K562 (cell line): ENCODE measurements at regions not wholly inside any gene's neighbourhood (a gene's known extent, or its start where the extent isn't known, plus 50 kb on each side); places are given as distances from the start of the nearest gene placed in this dataset.

Experiments used
- ATAC-seq: fragments of 200-7000 bp; cut with Tn5 transposase; 3 replicates; pipeline ENCODE4 v1.9.1; 2020; ENCODE audit warnings: moderate library complexity
- BruUV-seq: library from RNA; stranded (reverse); fragments of 400-500 nt; replicated peaks from 2 replicates; lab custom pipeline; 2021; lab: Mats Ljungman, UMichigan
- CTCF ChIA-PET: fragments of 300-600 bp; formaldehyde crosslinking; extraction: SDS; loops from one replicate; lab custom pipeline; 2021; ENCODE audit warnings: low intra/inter-chr PET ratio; lab: Yijun Ruan, JAX
- POLR2A ChIA-PET: fragments of 300-600, 350-650 bp; sonication (Branson Sonifier 250); formaldehyde crosslinking; extraction: SDS; loops from one replicate; lab custom pipeline; 2021; ENCODE audit warnings: antibody characterized with exemption, inconsistent platforms; lab: Yijun Ruan, JAX
- DNase-seq, 4 experiments: peaks; one replicate each; pipeline versions ENCODE4 v3.0.0 to v3.0.0-alpha.2; 2011 to 2018; ENCODE audit warnings: low spot score in 3 of 4, mixed read lengths in 3 of 4; ENCODE audit errors: extremely low read depth in 1 of 4
- FAIRE-seq: peaks from 2 replicates; lab custom pipeline; 2011; peaks lifted over from hg19 to GRCh38; lab: Jason Lieb, UNC
- H2AFZ ChIP-seq: 2 replicates; pipeline ENCODE4 v1.6.0; 2011; ENCODE audit warnings: low read depth, low read length, control low read depth, inconsistent platforms
- H3K27ac ChIP-seq: fragments of 200-600 bp; 3 replicates; pipeline ENCODE4 v1.8.0; 2011; ENCODE audit warnings: low read depth, mild to moderate bottlenecking, control low read depth, inconsistent platforms, low read length, moderate library complexity, mixed read lengths; ENCODE audit errors: extremely low read depth
- H3K27me3 ChIP-seq, 2 experiments: fragments of 300-600 bp in 1 of 2; 2 replicates in 1 of 2; 3 replicates in 1 of 2; pipeline versions ENCODE4 v1.6.0 to v1.8.0; 2011; ENCODE audit warnings: inconsistent platforms in 2 of 2, low read length in 2 of 2, mild to moderate bottlenecking in 1 of 2, mixed read lengths in 1 of 2, moderate library complexity in 1 of 2; ENCODE audit not compliant: control insufficient read depth in 2 of 2, insufficient read depth in 2 of 2
- H3K36me3 ChIP-seq: fragments of 300-600 bp; 3 replicates; pipeline ENCODE4 v1.8.0; 2011; ENCODE audit warnings: mild to moderate bottlenecking, low read length, inconsistent platforms; ENCODE audit not compliant: control insufficient read depth, insufficient read depth
- H3K4me1 ChIP-seq, 2 experiments: fragments of 200-600 bp in 1 of 2; replicated peaks in 1 of 2; 2 replicates in 1 of 2; 3 replicates in 1 of 2; pipeline versions ENCODE4 v1.5.1 to v1.8.0; 2011; ENCODE audit warnings: inconsistent platforms in 2 of 2, low read length in 2 of 2, mild to moderate bottlenecking in 1 of 2, mixed read lengths in 1 of 2, moderate library complexity in 1 of 2; ENCODE audit not compliant: control insufficient read depth in 2 of 2, insufficient read depth in 2 of 2
- H3K4me2 ChIP-seq: 2 replicates; pipeline ENCODE4 v1.6.1; 2011; ENCODE audit warnings: low read length, control low read depth, inconsistent platforms, mixed read lengths; ENCODE audit not compliant: insufficient read depth
- H3K4me3 ChIP-seq: fragments of 200-600 bp; sonication (generic), shearing (Covaris generic); 2 replicates; pipeline ENCODE4 v1.5.1; 2016; ENCODE audit warnings: control low read depth, inconsistent platforms
- H3K79me2 ChIP-seq: fragments of 200-600 bp; 3 replicates; pipeline ENCODE4 v1.8.0; 2011; ENCODE audit warnings: low read length, inconsistent platforms; ENCODE audit not compliant: control insufficient read depth, insufficient read depth
- H3K9ac ChIP-seq, 2 experiments: 2 replicates each; pipeline versions ENCODE4 v1.6.0 to v1.6.1; 2011; ENCODE audit warnings: low read depth in 2 of 2, low read length in 2 of 2, control low read depth in 1 of 2, inconsistent platforms in 1 of 2, mild to moderate bottlenecking in 1 of 2, mixed read lengths in 1 of 2; ENCODE audit not compliant: insufficient read depth in 1 of 2
- H3K9me1 ChIP-seq: one replicate; pipeline ENCODE4 v1.6.0; 2011; ENCODE audit warnings: inconsistent platforms, mild to moderate bottlenecking, low read length, moderate library complexity; ENCODE audit not compliant: control insufficient read depth, insufficient read depth
- H3K9me3 ChIP-seq: replicated peaks from 2 replicates; pipeline ENCODE4 v1.5.1; 2011; ENCODE audit warnings: low read depth, low read length, inconsistent platforms; ENCODE audit not compliant: control insufficient read depth, insufficient read depth
- H4K20me1 ChIP-seq: replicated peaks from 2 replicates; pipeline ENCODE4 v1.6.1; 2011; ENCODE audit warnings: low read length, inconsistent platforms, mixed read lengths; ENCODE audit not compliant: control insufficient read depth, insufficient read depth
- AFF1 ChIP-seq, 2 experiments: fragments of 450-650 bp; IDR thresholded peaks; 2 replicates each; pipeline ENCODE4 v1.6.1; 2018; ENCODE audit warnings: mild to moderate bottlenecking in 2 of 2, low read depth in 1 of 2; ENCODE audit not compliant: partially characterized antibody in 2 of 2
- ARID1B ChIP-seq: fragments of 450-650 bp; IDR thresholded peaks from 2 replicates; pipeline ENCODE4 v1.6.1; 2016; ENCODE audit warnings: antibody characterized with exemption, mild to moderate bottlenecking, inconsistent platforms
- CBFB ChIP-seq: sonication (generic); formaldehyde crosslinking; IDR thresholded peaks from 2 replicates; pipeline ENCODE4 v1.4.0; 2020; ENCODE audit warnings: mild to moderate bottlenecking, missing genetic modification reagents
- FOXM1 ChIP-seq, 2 experiments: fragments of 450-650 bp in 1 of 2; sonication (generic) in 1 of 2; formaldehyde crosslinking in 1 of 2; IDR thresholded peaks; 2 replicates each; pipeline versions ENCODE4 v1.6.1 to v1.9.0; 2017 to 2022; ENCODE audit warnings: low read depth in 2 of 2, mild to moderate bottlenecking in 2 of 2, missing genetic modification reagents in 1 of 2, moderate library complexity in 1 of 2
- HDAC6 ChIP-seq: IDR thresholded peaks from 2 replicates; pipeline ENCODE4 v1.6.1; 2012; ENCODE audit warnings: low read depth, mild to moderate bottlenecking, control low read depth, inconsistent platforms, low read length, moderate library complexity
- KLF16 ChIP-seq: IDR thresholded peaks from 2 replicates; pipeline ENCODE4 v1.6.1; 2016; ENCODE audit warnings: antibody characterized with exemption
- MCM3 ChIP-seq: fragments of 450-650 bp; IDR thresholded peaks from 2 replicates; pipeline ENCODE4 v1.6.1; 2016
- RNF2 ChIP-seq: sonication (generic); IDR thresholded peaks from 2 replicates; pipeline ENCODE4 v1.6.1; 2016
- SREBF2 ChIP-seq: sonication (generic); formaldehyde crosslinking; IDR thresholded peaks from 2 replicates; pipeline ENCODE4 v1.4.0; 2020; ENCODE audit warnings: mild to moderate bottlenecking, missing genetic modification reagents
- TBP ChIP-seq: optimal IDR thresholded peaks from 2 replicates; pipeline ENCODE3; 2011; ENCODE audit warnings: low read depth, low read length, improper control_type of control experiment
- ZFP36 ChIP-seq: fragments of 150-350 bp; IDR thresholded peaks from 2 replicates; pipeline ENCODE4 v1.6.1; 2018; ENCODE audit warnings: low read length, low read depth; ENCODE audit not compliant: partially characterized antibody
- ZNF347 ChIP-seq: fragments of 450-650 bp; formaldehyde crosslinking; IDR thresholded peaks from 2 replicates; pipeline ENCODE4 v1.4.0; 2020; ENCODE audit warnings: low read depth, mild to moderate bottlenecking, moderate library complexity
- WGBS: fragments of 100-300 bp; shearing (Covaris generic); methylation state at CpG from one replicate; pipeline ENCODE4 v1.1.6; 2016; ENCODE audit warnings: low coverage, mixed read lengths; ENCODE audit not compliant: insufficient coverage; ENCODE audit errors: missing lambda C conversion rate; 5-methylcytosine and 5-hydroxymethylcytosine counted together
- in situ Hi-C: fragments of 300-500 bp; cut with MboI; formaldehyde crosslinking; loops from 4 replicates; pipeline ENCODE4 v1.15.0; 2018; ENCODE audit warnings: inconsistent platforms, mixed read lengths
- intact Hi-C: fragments of 100-400 bp; cut with micrococcal nuclease; formaldehyde crosslinking; loops from 2 replicates; pipeline ENCODE4 v1.14.2; 2022
- TF ChIP-seq, protein P1 (sequence below): IDR thresholded peaks from 2 replicates; pipeline ENCODE4 v1.6.1; 2011; ENCODE audit warnings: borderline replicate concordance, low read depth, mild to moderate bottlenecking, moderate library complexity, low read length; ENCODE audit not compliant: insufficient read depth, poor library complexity, severe bottlenecking
- TF ChIP-seq, protein P2 (sequence below), 2 experiments: fragments of 450-650 bp in 1 of 2; sonication (generic) in 1 of 2; formaldehyde crosslinking in 1 of 2; IDR thresholded peaks in 1 of 2; conservative IDR thresholded peaks in 1 of 2; 2 replicates each; pipeline versions ENCODE4 v1.6.1 to v1.8.1; 2016 to 2023; ENCODE audit warnings: mild to moderate bottlenecking in 2 of 2, moderate library complexity in 2 of 2, inconsistent platforms in 1 of 2, missing genetic modification reagents in 1 of 2
- TF ChIP-seq, protein P3 (sequence below): fragments of 250-450 bp; sonication (Bioruptor Pico); IDR thresholded peaks from 2 replicates; pipeline ENCODE4 v1.8.0; 2021; ENCODE audit warnings: mild to moderate bottlenecking, moderate library complexity

- H3K9me1 ChIP-seq: no peaks in the 10 kb centered on the region
- 69% methylated on average over 2 of the region's 2 CpGs for WGBS
- FAIRE-seq (no peak), DNase-seq (no peak), ATAC-seq (no peak)
- H3K9ac ChIP-seq: no peak overlapping the region
- intact Hi-C loops (no loop called here), in situ Hi-C loops (no loop called here)
- no TSS peak for BruUV-seq
- no peaks in the 10 kb centered on the region for H3K36me3 ChIP-seq
- no peaks in the 10 kb centered on the region for H3K27me3 ChIP-seq
- no peak overlapping the region for H3K4me2 ChIP-seq
- no peak overlapping the region for H2AFZ ChIP-seq
- H3K27ac ChIP-seq: no peak overlapping the region
- no peaks in the 10 kb centered on the region for H3K79me2 ChIP-seq
- H3K9me3 ChIP-seq: no peaks in the 10 kb centered on the region
- no peaks in the 10 kb centered on the region for H4K20me1 ChIP-seq
- no peak overlapping the region for H3K4me3 ChIP-seq
- H3K4me1 ChIP-seq: peaks cover 0 to 13% of the 10 kb centered on the region in 2 experiments; a peak in 3 of 5 replicates
- POLR2A ChIA-PET: interaction anchor here (0.7 kb wide), 1 partner anchor 35 kb away, joined by 3 read pairs; no protein-coding TSS in a partner anchor
- CTCF ChIA-PET: no interaction called here
- TF ChIP-seq CBFB (CRISPR knock-in tag): no peak
- TF ChIP-seq ZNF347 (CRISPR knock-in tag): no peak
- TF ChIP-seq ZFP36: no peak
- TF ChIP-seq, protein P1, sequence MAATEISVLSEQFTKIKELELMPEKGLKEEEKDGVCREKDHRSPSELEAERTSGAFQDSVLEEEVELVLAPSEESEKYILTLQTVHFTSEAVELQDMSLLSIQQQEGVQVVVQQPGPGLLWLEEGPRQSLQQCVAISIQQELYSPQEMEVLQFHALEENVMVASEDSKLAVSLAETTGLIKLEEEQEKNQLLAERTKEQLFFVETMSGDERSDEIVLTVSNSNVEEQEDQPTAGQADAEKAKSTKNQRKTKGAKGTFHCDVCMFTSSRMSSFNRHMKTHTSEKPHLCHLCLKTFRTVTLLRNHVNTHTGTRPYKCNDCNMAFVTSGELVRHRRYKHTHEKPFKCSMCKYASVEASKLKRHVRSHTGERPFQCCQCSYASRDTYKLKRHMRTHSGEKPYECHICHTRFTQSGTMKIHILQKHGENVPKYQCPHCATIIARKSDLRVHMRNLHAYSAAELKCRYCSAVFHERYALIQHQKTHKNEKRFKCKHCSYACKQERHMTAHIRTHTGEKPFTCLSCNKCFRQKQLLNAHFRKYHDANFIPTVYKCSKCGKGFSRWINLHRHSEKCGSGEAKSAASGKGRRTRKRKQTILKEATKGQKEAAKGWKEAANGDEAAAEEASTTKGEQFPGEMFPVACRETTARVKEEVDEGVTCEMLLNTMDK: no peak
- TF ChIP-seq, protein P2, sequence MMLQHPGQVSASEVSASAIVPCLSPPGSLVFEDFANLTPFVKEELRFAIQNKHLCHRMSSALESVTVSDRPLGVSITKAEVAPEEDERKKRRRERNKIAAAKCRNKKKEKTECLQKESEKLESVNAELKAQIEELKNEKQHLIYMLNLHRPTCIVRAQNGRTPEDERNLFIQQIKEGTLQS (IDR thresholded peaks at IDR 0.05): no peak
- TF ChIP-seq, protein P2 (CRISPR knock-in tag; conservative IDR thresholded peaks at IDR 0.05): no peak
- no peak for TF ChIP-seq RNF2
- no peak for TF ChIP-seq SREBF2 (CRISPR knock-in tag)
- TF ChIP-seq, protein P3, sequence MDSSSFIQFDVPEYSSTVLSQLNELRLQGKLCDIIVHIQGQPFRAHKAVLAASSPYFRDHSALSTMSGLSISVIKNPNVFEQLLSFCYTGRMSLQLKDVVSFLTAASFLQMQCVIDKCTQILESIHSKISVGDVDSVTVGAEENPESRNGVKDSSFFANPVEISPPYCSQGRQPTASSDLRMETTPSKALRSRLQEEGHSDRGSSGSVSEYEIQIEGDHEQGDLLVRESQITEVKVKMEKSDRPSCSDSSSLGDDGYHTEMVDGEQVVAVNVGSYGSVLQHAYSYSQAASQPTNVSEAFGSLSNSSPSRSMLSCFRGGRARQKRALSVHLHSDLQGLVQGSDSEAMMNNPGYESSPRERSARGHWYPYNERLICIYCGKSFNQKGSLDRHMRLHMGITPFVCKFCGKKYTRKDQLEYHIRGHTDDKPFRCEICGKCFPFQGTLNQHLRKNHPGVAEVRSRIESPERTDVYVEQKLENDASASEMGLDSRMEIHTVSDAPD (CRISPR knock-in tag): no peak
- TF ChIP-seq FOXM1 (IDR thresholded peaks at IDR 0.05; ENCODE audit: low read depth): no peak
- no peak for TF ChIP-seq FOXM1 (CRISPR knock-in tag; IDR thresholded peaks at IDR 0.05; ENCODE audit: low read depth)
- no peak for TF ChIP-seq KLF16
- no peak for TF ChIP-seq AFF1 (IDR thresholded peaks at IDR 0.05; ENCODE audit: low read depth in 1 of 2, partially characterized antibody in 2 of 2)
- TF ChIP-seq ARID1B: no peak
- no peak for TF ChIP-seq HDAC6
- no peak for TF ChIP-seq TBP
- TF ChIP-seq MCM3: no peak
Observed at GRCh38 chr6:105800398-105800797, 285.7 kb upstream of the PRDM1 start.
